Neuronal stem cell (in vitro differentiated cells): ENCODE measurements at regions not wholly inside any gene's neighbourhood (a gene's known extent, or its start where the extent isn't known, plus 50 kb on each side); places are given as distances from the start of the nearest gene placed in this dataset.

Experiments used
- DNase-seq: peaks from one replicate; pipeline ENCODE4 v3.0.0-alpha.2; 2013; ENCODE audit warnings: low spot score
- H2AFZ ChIP-seq: one replicate; pipeline ENCODE4 v1.6.1; 2013; ENCODE audit warnings: mild to moderate bottlenecking, low read length, inconsistent platforms
- H2AK5ac ChIP-seq: 2 replicates; pipeline ENCODE4 v1.6.1; 2013; ENCODE audit warnings: low read depth, mild to moderate bottlenecking, inconsistent platforms, low read length, moderate library complexity, mixed read lengths
- H2BK120ac ChIP-seq: 2 replicates; pipeline ENCODE4 v1.6.1; 2013; ENCODE audit warnings: low read depth, mild to moderate bottlenecking, inconsistent platforms, low read length, moderate library complexity, mixed read lengths
- H2BK12ac ChIP-seq: one replicate; pipeline ENCODE4 v1.6.1; 2013; ENCODE audit warnings: low read length, inconsistent platforms
- H2BK15ac ChIP-seq: 2 replicates; pipeline ENCODE4 v1.6.1; 2013; ENCODE audit warnings: mild to moderate bottlenecking, low read length, inconsistent platforms, mixed read lengths
- H2BK5ac ChIP-seq: one replicate; pipeline ENCODE4 v1.6.1; 2013; ENCODE audit warnings: inconsistent platforms, mild to moderate bottlenecking, low read length, moderate library complexity
- H3K14ac ChIP-seq: one replicate; pipeline ENCODE4 v1.6.1; 2013; ENCODE audit warnings: low read length, inconsistent platforms
- H3K18ac ChIP-seq: 2 replicates; pipeline ENCODE4 v1.6.1; 2013; ENCODE audit warnings: low read length, inconsistent platforms
- H3K23ac ChIP-seq: 2 replicates; pipeline ENCODE4 v1.6.1; 2013; ENCODE audit warnings: low read depth, mild to moderate bottlenecking, mixed read lengths, low read length, inconsistent platforms; ENCODE audit not compliant: poor library complexity
- H3K27ac ChIP-seq: replicated peaks from 3 replicates; pipeline ENCODE4 v1.5.1; 2013; ENCODE audit warnings: low read length, inconsistent platforms
- H3K27me3 ChIP-seq, 3 experiments: 2 replicates each; pipeline ENCODE4 v1.6.1; 2013; ENCODE audit warnings: low read length in 3 of 3, mild to moderate bottlenecking in 2 of 3, inconsistent platforms in 1 of 3, low read depth in 1 of 3, mixed read lengths in 1 of 3, moderate library complexity in 1 of 3; ENCODE audit not compliant: control insufficient read depth in 3 of 3, insufficient read depth in 3 of 3
- H3K36me3 ChIP-seq, 2 donors: replicated peaks in 1 of 2; 2 replicates each; pipeline ENCODE4 v1.6.1; 2013; ENCODE audit warnings: low read length in 2 of 2; ENCODE audit not compliant: control insufficient read depth in 2 of 2, insufficient read depth in 2 of 2
- H3K4ac ChIP-seq: 2 replicates; pipeline ENCODE4 v1.6.1; 2013; ENCODE audit warnings: inconsistent platforms, mild to moderate bottlenecking, low read length, moderate library complexity
- H3K4me1 ChIP-seq, 2 donors: 1 replicate in 1 of 2; 2 replicates in 1 of 2; pipeline ENCODE4 v1.6.1; 2013; ENCODE audit warnings: low read length in 2 of 2, low read depth in 1 of 2; ENCODE audit not compliant: control insufficient read depth in 2 of 2, insufficient read depth in 1 of 2
- H3K4me2 ChIP-seq: one replicate; pipeline ENCODE4 v1.6.1; 2013; ENCODE audit warnings: mild to moderate bottlenecking, low read length, inconsistent platforms; ENCODE audit not compliant: insufficient read depth, poor library complexity, severe bottlenecking
- H3K4me3 ChIP-seq, 2 donors: 2 replicates each; pipeline ENCODE4 v1.5.1; 2013; ENCODE audit warnings: low read length in 2 of 2, mild to moderate bottlenecking in 2 of 2, inconsistent platforms in 1 of 2, moderate library complexity in 1 of 2
- H3K79me1 ChIP-seq: one replicate; pipeline ENCODE4 v1.6.1; 2013; ENCODE audit warnings: low read depth, mild to moderate bottlenecking, inconsistent platforms, low read length, moderate library complexity
- H3K9ac ChIP-seq: one replicate; pipeline ENCODE4 v1.6.1; 2013; ENCODE audit warnings: mild to moderate bottlenecking, low read depth, low read length, inconsistent platforms; ENCODE audit not compliant: poor library complexity
- H3K9me3 ChIP-seq, 2 donors: replicated peaks in 1 of 2; 2 replicates each; pipeline versions ENCODE3 to v1.6.1; 2013; ENCODE audit warnings: low read length in 2 of 2, mild to moderate bottlenecking in 2 of 2, inconsistent platforms in 1 of 2, low read depth in 1 of 2, mixed read lengths in 1 of 2, moderate library complexity in 1 of 2; ENCODE audit not compliant: control insufficient read depth in 2 of 2, insufficient read depth in 1 of 2
- H4K8ac ChIP-seq: one replicate; pipeline ENCODE4 v1.6.1; 2013; ENCODE audit warnings: low read depth, mild to moderate bottlenecking, inconsistent platforms, low read length, moderate library complexity
- H4K91ac ChIP-seq: one replicate; pipeline ENCODE4 v1.6.1; 2013; ENCODE audit warnings: low read length, low read depth, mild to moderate bottlenecking, inconsistent platforms; ENCODE audit not compliant: poor library complexity
- WGBS, 2 donors: extraction: QIAGEN DNeasy Blood & Tissue Kit; methylation state at CpG; one replicate each; pipeline ENCODE4 v1.1.7; 2013; ENCODE audit warnings: missing lambda C conversion rate in 2 of 2, mixed read lengths in 1 of 2; ENCODE audit not compliant: insufficient read length in 2 of 2, insufficient replicate concordance in 1 of 2; ENCODE audit errors: extremely low coverage in 2 of 2; 5-methylcytosine and 5-hydroxymethylcytosine counted together

- Histone ChIP-seq H2BK15ac (no peak overlapping the region), H3K23ac (no peak overlapping the region), H3K79me1 (no peaks in the 10 kb centered on the region), H3K4ac (no peak overlapping the region), H3K27me3 (no peaks in the 10 kb centered on the region), H3K9ac (no peak overlapping the region), H2BK5ac (no peak overlapping the region), H4K8ac (no peak overlapping the region), H3K9me3 (peaks cover 0 to 2% of the 10 kb centered on the region in 2 donors), H3K4me2 (no peak overlapping the region), H3K18ac (no peak overlapping the region), H3K4me1 (no peaks in the 10 kb centered on the region), H4K91ac (no peak overlapping the region), H2AK5ac (no peak overlapping the region), H2BK120ac (no peak overlapping the region), H3K4me3 (peak overlapping the region in 1 of 2 donors; percentile 7), H3K14ac (no peak overlapping the region), H2BK12ac (no peak overlapping the region), H2AFZ (no peak overlapping the region), H3K36me3 (no peaks in the 10 kb centered on the region), H3K27ac (no peak overlapping the region)
- no peak for DNase-seq
- WGBS, 2 donors = no CpG with 5 or more reads among the region's 2 CpGs
These were observed 50.3 kb upstream of the ANTXRL start for GRCh38 chr10:46236546-46236887.

DNA sequence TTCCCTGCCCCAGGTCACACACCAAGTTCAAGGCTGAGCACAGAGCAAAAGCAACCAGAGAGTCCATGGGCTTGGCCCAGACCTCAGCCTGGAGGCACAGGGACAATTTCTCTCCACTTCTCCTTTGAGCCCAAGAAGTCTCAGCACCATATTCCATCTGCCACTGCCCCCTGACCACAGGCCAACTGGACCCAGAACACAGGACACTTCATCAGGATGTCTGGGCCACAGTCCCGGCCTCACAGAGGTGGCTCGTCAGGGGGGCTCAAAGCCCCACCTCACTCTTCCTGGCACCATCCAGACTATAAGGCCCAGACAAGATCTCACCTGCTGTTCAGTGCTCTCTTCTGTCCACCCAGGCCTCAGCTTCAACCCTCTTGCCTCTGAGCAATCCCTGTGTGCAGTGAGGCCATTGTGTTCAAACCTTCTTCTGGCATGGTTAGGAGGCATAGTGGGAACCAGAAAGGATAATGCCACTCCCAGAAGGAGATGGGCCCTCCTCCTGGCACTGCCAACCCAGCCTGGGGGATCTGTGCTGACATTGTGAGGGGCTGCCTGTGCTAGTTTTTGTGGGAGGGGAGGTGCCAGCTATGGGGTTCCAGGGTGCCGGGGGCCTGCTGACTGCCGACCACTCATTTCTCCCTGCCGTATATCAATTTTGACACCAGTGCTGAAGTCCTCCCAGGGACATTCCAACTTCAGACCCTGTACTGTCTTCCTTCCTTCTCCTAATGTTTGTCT, 49.7 kb upstream of the ANTXRL start:
- Histone ChIP-seq H3K4me1 (no peaks in the 10 kb centered on the region), H2BK15ac (no peak overlapping the region), H3K36me3 (no peaks in the 10 kb centered on the region), H2AFZ (no peak overlapping the region), H3K9me3 (peaks cover 0 to 2% of the 10 kb centered on the region in 2 donors), H3K14ac (no peak overlapping the region), H3K27me3 (no peaks in the 10 kb centered on the region), H2BK120ac (no peak overlapping the region), H2BK12ac (no peak overlapping the region), H3K23ac (no peak overlapping the region), H3K79me1 (no peaks in the 10 kb centered on the region), H3K4me2 (no peak overlapping the region), H4K91ac (no peak overlapping the region), H3K27ac (no peak overlapping the region), H3K4me3 (peak overlapping the region in 1 of 2 donors; percentile 7), H4K8ac (no peak overlapping the region), H3K18ac (peak overlapping the region; percentile 5), H2BK5ac (no peak overlapping the region), H3K9ac (no peak overlapping the region), H3K4ac (no peak overlapping the region), H2AK5ac (no peak overlapping the region)
- no CpG with 5 or more reads among the region's 5 CpGs for WGBS, 2 donors
- DNase-seq = no peak
